ENCODE measurements at regions not wholly inside any gene's neighbourhood (a gene's known extent, or its start where the extent isn't known, plus 50 kb on each side); places are given as distances from the start of the nearest gene placed in this dataset.
A peak's percentile ranks its signal among the peaks of the same experiment; 100 is the strongest.

- Mint-ChIP-seq H3K4me3 (peak overlapping the region; percentile 18), H3K27ac (peak overlapping the region; percentile 81), H3K9me3 (no peaks in the 10 kb centered on the region), H3K27me3 (ENCODE audit: low read depth) (peaks cover 2% of the 10 kb centered on the region), H3K36me3 (no peaks in the 10 kb centered on the region), H3K4me1 (peaks cover 51% of the 10 kb centered on the region)
- TF ChIP-seq CTCF (IDR thresholded peaks at IDR 0.05; ENCODE audit: unreplicated experiment) = no peak
- DNase-seq (ENCODE audit: low spot score in 2 of 2, unreplicated experiment in 2 of 2) = no peak
Observed at GRCh38 chr11:121958971-121959325, 157.1 kb downstream of the BLID start.

- H3K36me3 Mint-ChIP-seq = no peaks in the 10 kb centered on the region
- DNase-seq (ENCODE audit: low spot score in 2 of 2, unreplicated experiment in 2 of 2) = no peak
- peak overlapping the region; percentile 18 for H3K4me3 Mint-ChIP-seq
- peak overlapping the region; percentile 81 for H3K27ac Mint-ChIP-seq
- peaks cover 51% of the 10 kb centered on the region for H3K4me1 Mint-ChIP-seq
- no peak for TF ChIP-seq CTCF (IDR thresholded peaks at IDR 0.05; ENCODE audit: unreplicated experiment)
- H3K9me3 Mint-ChIP-seq = no peaks in the 10 kb centered on the region
- peaks cover 2% of the 10 kb centered on the region for H3K27me3 Mint-ChIP-seq (ENCODE audit: low read depth)
Observed at GRCh38 chr11:121958323-121958970, 157.6 kb downstream of the BLID start.

GRCh38 chr11:121953122-121953521, 162.9 kb downstream of the BLID start:
- H3K4me3 Mint-ChIP-seq = no peak overlapping the region
- peaks cover 2% of the 10 kb centered on the region for H3K27me3 Mint-ChIP-seq (ENCODE audit: low read depth)
- TF ChIP-seq CTCF (IDR thresholded peaks at IDR 0.05; ENCODE audit: unreplicated experiment) = no peak
- no peaks in the 10 kb centered on the region for H3K36me3 Mint-ChIP-seq
- H3K4me1 Mint-ChIP-seq = peaks cover 20% of the 10 kb centered on the region
- H3K9me3 Mint-ChIP-seq = no peaks in the 10 kb centered on the region
- H3K27ac Mint-ChIP-seq = no peak overlapping the region
- DNase-seq (ENCODE audit: low spot score in 2 of 2, unreplicated experiment in 2 of 2) = no peak

GRCh38 chr11:121950160-121950559, 165.9 kb downstream of the BLID start:
- Mint-ChIP-seq H3K27me3 (ENCODE audit: low read depth) (no peaks in the 10 kb centered on the region), H3K9me3 (peaks cover 14% of the 10 kb centered on the region), H3K27ac (no peak overlapping the region), H3K4me1 (peaks cover 12% of the 10 kb centered on the region), H3K4me3 (no peak overlapping the region), H3K36me3 (peaks cover 7% of the 10 kb centered on the region)
- DNase-seq (ENCODE audit: low spot score in 2 of 2, unreplicated experiment in 2 of 2) = no peak
- TF ChIP-seq CTCF (IDR thresholded peaks at IDR 0.05; ENCODE audit: unreplicated experiment) = no peak

- H3K9me3 Mint-ChIP-seq = peaks cover 20% of the 10 kb centered on the region
- peaks cover 7% of the 10 kb centered on the region for H3K36me3 Mint-ChIP-seq
- DNase-seq (ENCODE audit: low spot score in 2 of 2, unreplicated experiment in 2 of 2) = no peak
- no peak overlapping the region for H3K4me3 Mint-ChIP-seq
- no peaks in the 10 kb centered on the region for H3K27me3 Mint-ChIP-seq (ENCODE audit: low read depth)
- no peak overlapping the region for H3K27ac Mint-ChIP-seq
- peaks cover 10% of the 10 kb centered on the region for H3K4me1 Mint-ChIP-seq
- TF ChIP-seq CTCF (IDR thresholded peaks at IDR 0.05; ENCODE audit: unreplicated experiment) = no peak
Observed at GRCh38 chr11:121946514-121946913, 169.5 kb downstream of the BLID start.

Data from mesothelial cell of epicardium (in vitro differentiated cells).